ENCODE measurements at regions not wholly inside any gene's neighbourhood (a gene's known extent, or its start where the extent isn't known, plus 50 kb on each side); places are given as distances from the start of the nearest gene placed in this dataset.

GRCh38 chr13:102517959-102518358 lies 78.8 kb upstream of the TPP2 start:
- Mint-ChIP-seq H3K4me3 (ENCODE audit: low read depth, unreplicated experiment) (no peak overlapping the region), H3K4me1 (ENCODE audit: low read depth, unreplicated experiment) (no peaks in the 10 kb centered on the region), H3K36me3 (ENCODE audit: insufficient read depth, unreplicated experiment) (no peaks in the 10 kb centered on the region), H3K27ac (ENCODE audit: unreplicated experiment) (no peak overlapping the region), H3K27me3 (ENCODE audit: unreplicated experiment) (no peaks in the 10 kb centered on the region), H3K9me3 (ENCODE audit: low read depth, unreplicated experiment) (no peaks in the 10 kb centered on the region)
- no peak for TF ChIP-seq CTCF (IDR thresholded peaks at IDR 0.05; ENCODE audit: unreplicated experiment)
- no TSS peak for BruUV-seq (replicated peaks)
- CTCF ChIA-PET: no interaction called here
- no peak for DNase-seq
- intact Hi-C loops (cut with micrococcal nuclease; ENCODE audit: unreplicated experiment): no loop called here

GRCh38 chr13:102510072-102510471 lies 86.7 kb upstream of the TPP2 start:
- Mint-ChIP-seq H3K27me3 (ENCODE audit: unreplicated experiment) (no peaks in the 10 kb centered on the region), H3K27ac (ENCODE audit: unreplicated experiment) (no peak overlapping the region), H3K36me3 (ENCODE audit: insufficient read depth, unreplicated experiment) (no peaks in the 10 kb centered on the region), H3K4me3 (ENCODE audit: low read depth, unreplicated experiment) (no peak overlapping the region), H3K9me3 (ENCODE audit: low read depth, unreplicated experiment) (no peaks in the 10 kb centered on the region), H3K4me1 (ENCODE audit: low read depth, unreplicated experiment) (no peaks in the 10 kb centered on the region)
- no peak for TF ChIP-seq CTCF (IDR thresholded peaks at IDR 0.05; ENCODE audit: unreplicated experiment)
- no TSS peak for BruUV-seq (replicated peaks)
- CTCF ChIA-PET: interaction anchor here (0.6 kb wide), 1 partner anchor 272 kb away, joined by 4 read pairs; no protein-coding TSS in a partner anchor
- no peak for DNase-seq
- intact Hi-C loops (cut with micrococcal nuclease; ENCODE audit: unreplicated experiment): no loop called here

GRCh38 chr13:102508411-102508810 lies 88.4 kb upstream of the TPP2 start:
- H3K4me1 Mint-ChIP-seq (ENCODE audit: low read depth, unreplicated experiment): no peaks in the 10 kb centered on the region
- no peak for DNase-seq
- no peak overlapping the region for H3K27ac Mint-ChIP-seq (ENCODE audit: unreplicated experiment)
- CTCF ChIA-PET: no interaction called here
- no peaks in the 10 kb centered on the region for H3K9me3 Mint-ChIP-seq (ENCODE audit: low read depth, unreplicated experiment)
- H3K27me3 Mint-ChIP-seq (ENCODE audit: unreplicated experiment): no peaks in the 10 kb centered on the region
- TF ChIP-seq CTCF (IDR thresholded peaks at IDR 0.05; ENCODE audit: unreplicated experiment): no peak
- H3K36me3 Mint-ChIP-seq (ENCODE audit: insufficient read depth, unreplicated experiment): no peaks in the 10 kb centered on the region
- intact Hi-C loops (cut with micrococcal nuclease; ENCODE audit: unreplicated experiment): no loop called here
- BruUV-seq (replicated peaks): no TSS peak
- no peak overlapping the region for H3K4me3 Mint-ChIP-seq (ENCODE audit: low read depth, unreplicated experiment)

- H3K27me3 Mint-ChIP-seq (ENCODE audit: unreplicated experiment): peaks cover 12% of the 10 kb centered on the region
- no peak for DNase-seq
- no peaks in the 10 kb centered on the region for H3K36me3 Mint-ChIP-seq (ENCODE audit: insufficient read depth, unreplicated experiment)
- H3K4me1 Mint-ChIP-seq (ENCODE audit: low read depth, unreplicated experiment): no peaks in the 10 kb centered on the region
- no peak overlapping the region for H3K4me3 Mint-ChIP-seq (ENCODE audit: low read depth, unreplicated experiment)
- CTCF ChIA-PET: no interaction called here
- TF ChIP-seq CTCF (IDR thresholded peaks at IDR 0.05; ENCODE audit: unreplicated experiment): no peak
- no TSS peak for BruUV-seq (replicated peaks)
- intact Hi-C loops (cut with micrococcal nuclease; ENCODE audit: unreplicated experiment): no loop called here
- no peak overlapping the region for H3K27ac Mint-ChIP-seq (ENCODE audit: unreplicated experiment)
- no peaks in the 10 kb centered on the region for H3K9me3 Mint-ChIP-seq (ENCODE audit: low read depth, unreplicated experiment)
Measured at GRCh38 chr13:102504002-102504401, 92.8 kb upstream of the TPP2 start.

GRCh38 chr13:102495663-102496062 lies 93.8 kb upstream of the FGF14 start:
- Mint-ChIP-seq H3K4me1 (ENCODE audit: low read depth, unreplicated experiment) (no peaks in the 10 kb centered on the region), H3K27ac (ENCODE audit: unreplicated experiment) (no peak overlapping the region), H3K36me3 (ENCODE audit: insufficient read depth, unreplicated experiment) (no peaks in the 10 kb centered on the region), H3K27me3 (ENCODE audit: unreplicated experiment) (peaks cover 12% of the 10 kb centered on the region), H3K4me3 (ENCODE audit: low read depth, unreplicated experiment) (no peak overlapping the region), H3K9me3 (ENCODE audit: low read depth, unreplicated experiment) (no peaks in the 10 kb centered on the region)
- intact Hi-C loops (cut with micrococcal nuclease; ENCODE audit: unreplicated experiment): no loop called here
- no TSS peak for BruUV-seq (replicated peaks)
- TF ChIP-seq CTCF (IDR thresholded peaks at IDR 0.05; ENCODE audit: unreplicated experiment): no peak
- DNase-seq: no peak
- CTCF ChIA-PET: no interaction called here

All from Calu3 (cell line).